ENCODE measurements at regions not wholly inside any gene's neighbourhood (a gene's known extent, or its start where the extent isn't known, plus 50 kb on each side); places are given as distances from the start of the nearest gene placed in this dataset.
"Not testable (repeated sequence)": the region's sequence is repeated elsewhere in the genome, so short reads cannot be mapped to it uniquely, and the experiment has no call there.

- DNase-seq: no peak
Observed at GRCh38 chr16:17983114-17983513, 353.4 kb downstream of the NPIPA8 start.

- DNase-seq: no peak
Observed at GRCh38 chr16:17977260-17977659, 359.3 kb downstream of the NPIPA8 start.

GRCh38 chr16:17972460-17972943 lies 364.0 kb downstream of the NPIPA8 start:
- no peak for DNase-seq

- no peak for DNase-seq
Observed at GRCh38 chr16:17970816-17971331, 365.7 kb downstream of the NPIPA8 start.

GRCh38 chr16:17970157-17970765 lies 366.3 kb downstream of the NPIPA8 start:
- DNase-seq: no peak

- no peak for DNase-seq
Observed at GRCh38 chr16:17965133-17965900, 371.2 kb downstream of the NPIPA8 start.

- DNase-seq: no peak
Observed at GRCh38 chr16:17964196-17964595, 372.3 kb downstream of the NPIPA8 start.

- DNase-seq: no peak
Observed at GRCh38 chr16:17963185-17963836, 373.2 kb downstream of the NPIPA8 start.

GRCh38 chr16:17962726-17963125 lies 373.8 kb downstream of the NPIPA8 start:
- no peak for DNase-seq

- not testable (repeated sequence) for DNase-seq
Observed at GRCh38 chr16:17961822-17962221, 374.7 kb downstream of the NPIPA8 start.

- no peak for DNase-seq
Observed at GRCh38 chr16:17951378-17951777, 385.2 kb downstream of the NPIPA8 start.

- DNase-seq: peak; percentile 8
Observed at GRCh38 chr16:17949982-17950250, 386.6 kb downstream of the NPIPA8 start.

- peak; percentile 67 for DNase-seq
Observed at GRCh38 chr16:17949141-17949981, 387.2 kb downstream of the NPIPA8 start.

- DNase-seq: no peak
Observed at GRCh38 chr16:17947637-17948036, 388.9 kb downstream of the NPIPA8 start.

- no peak for DNase-seq
Observed at GRCh38 chr16:17947165-17947564, 389.4 kb downstream of the NPIPA8 start.

GRCh38 chr16:17945080-17945601 lies 391.4 kb downstream of the NPIPA8 start:
- peak; percentile 9 for DNase-seq

GRCh38 chr16:17944345-17944744 lies 392.2 kb downstream of the NPIPA8 start:
- no peak for DNase-seq

- DNase-seq: no peak
Observed at GRCh38 chr16:17942067-17942466, 394.5 kb downstream of the NPIPA8 start.

GRCh38 chr16:17940584-17941364 lies 395.8 kb downstream of the NPIPA8 start:
- DNase-seq: no peak

- peak; percentile 75 for DNase-seq
Observed at GRCh38 chr16:17939723-17940122, 396.8 kb downstream of the NPIPA8 start.

- DNase-seq: no peak
Observed at GRCh38 chr16:17939122-17939536, 397.4 kb downstream of the NPIPA8 start.

- DNase-seq: no peak
Observed at GRCh38 chr16:17938546-17938945, 398.0 kb downstream of the NPIPA8 start.

Data from hematopoietic multipotent progenitor cell treated with erythropoietin and hydrocortisone succinate and interleukin-3 and kit ligand, for 4 days (in vitro differentiated cells).